Thyroid gland (tissue), 4 donors: ENCODE measurements at regions not wholly inside any gene's neighbourhood (a gene's known extent, or its start where the extent isn't known, plus 50 kb on each side); places are given as distances from the start of the nearest gene placed in this dataset.

Source experiments
- DNase-seq, 2 donors: peaks; one replicate each; pipeline ENCODE4 v3.0.0-alpha.2; 2019
- H3K27ac ChIP-seq, 3 donors: fragments of 200-600 bp; sonication (generic); 1 replicate in 2 of 3; 2 replicates in 1 of 3; pipeline ENCODE4 v1.5.1; 2016 to 2019; ENCODE audit warnings: mild to moderate bottlenecking in 1 of 3, moderate library complexity in 1 of 3
- H3K27me3 ChIP-seq: fragments of 200-600 bp; sonication (generic); one replicate; pipeline ENCODE4 v1.5.1; 2019
- H3K36me3 ChIP-seq, 2 donors: fragments of 200-600 bp; sonication (generic); one replicate each; pipeline ENCODE4 v1.5.1; 2016 to 2019
- H3K4me1 ChIP-seq, 2 donors: fragments of 200-600 bp; sonication (generic); one replicate each; pipeline ENCODE4 v1.5.1; 2017 to 2019
- H3K4me3 ChIP-seq, 3 donors: fragments of 200-600 bp; sonication (generic); replicated peaks in 1 of 3; 1 replicate in 2 of 3; 2 replicates in 1 of 3; pipeline ENCODE4 v1.5.1; 2016; ENCODE audit warnings: mild to moderate bottlenecking in 1 of 3
- H3K9me3 ChIP-seq: fragments of 200-600 bp; sonication (generic); one replicate; pipeline ENCODE4 v1.5.1; 2017
- CTCF ChIP-seq, 6 experiments: fragments of 200-600 bp in 3 of 6; fragments of 450-650 bp in 3 of 6; sonication (generic) in 3 of 6; IDR thresholded peaks; one replicate each; pipeline ENCODE4 v1.5.1; 2016 to 2019; ENCODE audit warnings: antibody characterized with exemption in 6 of 6, mild to moderate bottlenecking in 2 of 6, inconsistent platforms in 1 of 6, moderate library complexity in 1 of 6
- POLR2A ChIP-seq, 2 donors: fragments of 450-650 bp; IDR thresholded peaks; one replicate each; pipeline ENCODE4 v1.6.1; 2017; ENCODE audit warnings: antibody characterized with exemption in 2 of 2, mild to moderate bottlenecking in 2 of 2, moderate library complexity in 1 of 2
- WGBS, 2 donors: methylation state at CpG; one replicate each; pipeline ENCODE4 v1.1.5; 2017; 5-methylcytosine and 5-hydroxymethylcytosine counted together
- intact Hi-C: fragments of 100-400 bp; cut with DNase I; formaldehyde crosslinking; loops from one replicate; pipeline ENCODE4 v1.15.1; 2023

- Histone ChIP-seq H3K27me3 (no peaks in the 10 kb centered on the region), H3K9me3 (no peaks in the 10 kb centered on the region), H3K4me1 (no peaks in the 10 kb centered on the region), H3K4me3 (no peak overlapping the region), H3K27ac (no peak overlapping the region), H3K36me3 (no peaks in the 10 kb centered on the region)
- intact Hi-C loops, result no loop called here
- DNase-seq, result no peak
- 73 to 75% methylated on average over 2 of the region's 2 CpGs for WGBS, 2 donors
- TF ChIP-seq POLR2A (IDR thresholded peaks at IDR 0.05), result no peak
- TF ChIP-seq CTCF (IDR thresholded peaks at IDR 0.05), result no peak
Measured at GRCh38 chr2:59096973-59097372, 855.8 kb upstream of the FANCL start.

- Histone ChIP-seq H3K9me3 (no peaks in the 10 kb centered on the region), H3K4me3 (no peak overlapping the region), H3K36me3 (no peaks in the 10 kb centered on the region), H3K27ac (no peak overlapping the region), H3K27me3 (no peaks in the 10 kb centered on the region), H3K4me1 (no peaks in the 10 kb centered on the region)
- no peak for DNase-seq
- intact Hi-C loops, result no loop called here
- TF ChIP-seq CTCF (IDR thresholded peaks at IDR 0.05), result no peak
- no peak for TF ChIP-seq POLR2A (IDR thresholded peaks at IDR 0.05)
- WGBS, 2 donors, result 85 to 89% methylated on average over 4 of the region's 4 CpGs
Measured at GRCh38 chr2:59093571-59093970, 852.4 kb upstream of the FANCL start.

GRCh38 chr2:59084326-59084725, 843.2 kb upstream of the FANCL start:
- H3K9me3 ChIP-seq, result no peaks in the 10 kb centered on the region
- H3K4me3 ChIP-seq, result no peak overlapping the region
- no peaks in the 10 kb centered on the region for H3K27me3 ChIP-seq
- no peaks in the 10 kb centered on the region for H3K4me1 ChIP-seq
- 53 to 66% methylated on average over 6 of the region's 6 CpGs for WGBS, 2 donors
- no peak for DNase-seq
- H3K36me3 ChIP-seq, result no peaks in the 10 kb centered on the region
- H3K27ac ChIP-seq, result no peak overlapping the region
- intact Hi-C loops, result no loop called here
- TF ChIP-seq POLR2A (IDR thresholded peaks at IDR 0.05) (no peak), CTCF (IDR thresholded peaks at IDR 0.05) (no peak)

GRCh38 chr2:59083075-59083828, 842.1 kb upstream of the FANCL start:
- no peak for DNase-seq
- Histone ChIP-seq H3K36me3 (no peaks in the 10 kb centered on the region), H3K4me3 (no peak overlapping the region), H3K4me1 (no peaks in the 10 kb centered on the region), H3K27me3 (no peaks in the 10 kb centered on the region), H3K27ac (no peak overlapping the region), H3K9me3 (no peaks in the 10 kb centered on the region)
- intact Hi-C loops, result no loop called here
- TF ChIP-seq CTCF (IDR thresholded peaks at IDR 0.05), result no peak
- TF ChIP-seq POLR2A (IDR thresholded peaks at IDR 0.05), result no peak
- WGBS, 2 donors, result 71 to 74% methylated on average over 5 of the region's 5 CpGs

GRCh38 chr2:59082657-59083056, 841.5 kb upstream of the FANCL start:
- intact Hi-C loops, result no loop called here
- H3K9me3 ChIP-seq, result no peaks in the 10 kb centered on the region
- no peaks in the 10 kb centered on the region for H3K36me3 ChIP-seq
- 70 to 72% methylated on average over 5 of the region's 5 CpGs for WGBS, 2 donors
- H3K27ac ChIP-seq, result no peak overlapping the region
- H3K4me1 ChIP-seq, result no peaks in the 10 kb centered on the region
- TF ChIP-seq CTCF (IDR thresholded peaks at IDR 0.05) (no peak), POLR2A (IDR thresholded peaks at IDR 0.05) (no peak)
- DNase-seq, result no peak
- no peaks in the 10 kb centered on the region for H3K27me3 ChIP-seq
- H3K4me3 ChIP-seq, result no peak overlapping the region
